ENCODE measurements at regions not wholly inside any gene's neighbourhood (a gene's known extent, or its start where the extent isn't known, plus 50 kb on each side); places are given as distances from the start of the nearest gene placed in this dataset.
"Not testable (repeated sequence)": the region's sequence is repeated elsewhere in the genome, so short reads cannot be mapped to it uniquely, and the experiment has no call there.

DNA sequence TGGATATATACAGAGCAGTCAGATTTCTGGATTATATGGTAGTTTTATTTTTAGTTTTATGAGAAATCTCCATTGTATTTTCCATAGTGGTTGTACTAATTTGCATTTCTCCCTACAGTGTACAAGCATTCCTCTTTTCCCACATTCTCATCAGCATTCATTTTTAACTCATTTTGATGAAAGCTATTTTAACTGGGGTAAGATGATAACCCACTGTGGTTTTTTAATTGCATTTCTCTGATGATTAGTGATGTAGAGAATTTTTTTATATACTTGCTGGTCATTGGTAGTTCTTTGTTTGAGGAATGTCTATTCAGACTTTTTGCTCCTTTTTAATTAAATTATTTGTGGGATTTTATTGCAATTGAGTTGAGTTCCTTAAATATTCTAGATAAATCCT lies 903.6 kb downstream of the DIPK2A start:
- H3K27ac ChIP-seq = no peak overlapping the region
- TF ChIP-seq ZFX (IDR thresholded peaks at IDR 0.05; ENCODE audit: borderline replicate concordance) (no peak), CTCF (IDR thresholded peaks at IDR 0.05) (no peak)

DNA sequence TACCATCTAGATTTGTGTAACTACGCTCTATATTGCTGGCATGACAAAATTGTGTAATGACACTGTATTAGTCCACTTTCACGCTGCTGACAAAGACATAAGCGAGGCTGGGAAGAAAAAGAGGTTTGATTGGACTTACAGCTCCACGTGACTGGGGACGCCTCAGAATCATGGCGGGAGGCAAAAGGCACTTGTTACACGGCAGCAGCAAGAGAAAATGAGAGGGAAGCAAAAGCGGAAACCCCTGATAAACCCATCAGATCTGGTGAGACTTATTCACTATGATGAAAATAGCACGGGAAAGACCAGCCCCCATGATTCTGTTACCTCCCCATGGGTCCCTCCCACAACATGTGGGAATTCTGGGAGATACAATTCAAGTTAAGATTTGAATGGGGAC lies 905.7 kb downstream of the DIPK2A start:
- no peak overlapping the region for H3K27ac ChIP-seq
- TF ChIP-seq CTCF (IDR thresholded peaks at IDR 0.05) (no peak), ZFX (IDR thresholded peaks at IDR 0.05; ENCODE audit: borderline replicate concordance) (no peak)

DNA sequence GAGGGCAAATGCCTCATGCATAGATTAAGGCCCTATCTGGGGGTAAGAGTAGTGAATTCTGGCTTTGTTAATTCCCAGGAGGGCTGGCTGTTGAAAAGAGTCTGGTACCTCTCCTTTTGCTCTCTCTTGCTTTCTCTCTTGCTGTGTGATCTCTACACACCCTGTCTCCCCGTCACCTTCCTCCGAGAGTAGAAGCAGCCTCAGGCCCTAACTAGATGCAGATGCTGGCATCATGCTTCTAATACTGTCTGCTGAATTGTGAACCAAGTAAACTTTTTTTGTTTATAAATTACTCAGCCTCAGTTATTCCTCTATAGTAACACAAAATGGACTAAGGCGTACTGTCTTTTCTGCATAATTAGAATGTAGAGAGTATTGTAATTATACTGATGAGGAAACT lies 908.1 kb downstream of the DIPK2A start:
- no peak overlapping the region for H3K27ac ChIP-seq
- TF ChIP-seq ZFX (IDR thresholded peaks at IDR 0.05; ENCODE audit: borderline replicate concordance) = no peak
- no peak for TF ChIP-seq CTCF (IDR thresholded peaks at IDR 0.05)

GRCh38 chr3:144893980-144894379 lies 922.4 kb downstream of the DIPK2A start:
- TF ChIP-seq CTCF (IDR thresholded peaks at IDR 0.05) (no peak), ZFX (IDR thresholded peaks at IDR 0.05; ENCODE audit: borderline replicate concordance) (no peak)
- no peak overlapping the region for H3K27ac ChIP-seq

DNA sequence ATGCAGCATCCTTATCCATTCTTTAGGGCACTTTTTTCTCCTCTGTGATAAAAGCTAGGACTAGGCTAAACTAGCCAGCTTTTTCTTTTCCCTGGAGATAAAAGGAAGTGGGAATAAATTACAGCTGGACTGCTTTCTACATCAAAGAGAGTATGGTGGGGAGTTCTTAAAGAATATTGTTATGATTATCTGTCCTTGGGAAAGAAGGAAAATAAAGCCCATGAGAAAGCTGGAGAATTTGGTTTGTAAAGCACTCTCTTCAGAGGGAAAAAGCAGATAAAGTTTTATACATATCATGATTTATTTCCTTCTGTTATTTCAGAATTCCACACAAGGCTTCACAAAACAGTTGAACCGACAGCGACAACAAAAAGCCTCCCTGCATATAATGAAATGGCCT lies 923.0 kb downstream of the DIPK2A start:
- H3K27ac ChIP-seq = no peak overlapping the region
- TF ChIP-seq CTCF (IDR thresholded peaks at IDR 0.05) = no peak
- TF ChIP-seq ZFX (IDR thresholded peaks at IDR 0.05; ENCODE audit: borderline replicate concordance) = no peak

DNA sequence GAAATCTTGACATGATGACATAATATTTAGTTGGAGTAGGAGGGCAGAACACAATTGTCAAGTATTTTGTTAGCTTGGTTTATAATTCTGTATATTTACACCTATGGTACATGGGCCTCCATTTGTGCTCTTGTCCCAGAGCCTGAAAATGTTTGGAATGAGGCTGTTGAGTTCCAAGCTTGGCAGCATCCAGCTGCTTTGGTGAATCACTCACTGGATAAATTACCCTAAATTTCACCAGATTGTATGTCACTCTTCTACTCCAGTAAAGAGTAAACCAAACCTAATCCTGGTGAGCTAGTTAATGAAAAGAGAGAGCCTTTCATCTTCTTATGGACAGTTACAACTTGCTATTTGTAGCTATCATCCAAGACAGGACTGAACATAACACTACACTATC lies 928.7 kb downstream of the DIPK2A start:
- no peak overlapping the region for H3K27ac ChIP-seq
- no peak for TF ChIP-seq ZFX (IDR thresholded peaks at IDR 0.05; ENCODE audit: borderline replicate concordance)
- no peak for TF ChIP-seq CTCF (IDR thresholded peaks at IDR 0.05)

- not testable (repeated sequence) for H3K27ac ChIP-seq
Observed at GRCh38 chr3:144907581-144907980, 936.0 kb downstream of the DIPK2A start.

DNA sequence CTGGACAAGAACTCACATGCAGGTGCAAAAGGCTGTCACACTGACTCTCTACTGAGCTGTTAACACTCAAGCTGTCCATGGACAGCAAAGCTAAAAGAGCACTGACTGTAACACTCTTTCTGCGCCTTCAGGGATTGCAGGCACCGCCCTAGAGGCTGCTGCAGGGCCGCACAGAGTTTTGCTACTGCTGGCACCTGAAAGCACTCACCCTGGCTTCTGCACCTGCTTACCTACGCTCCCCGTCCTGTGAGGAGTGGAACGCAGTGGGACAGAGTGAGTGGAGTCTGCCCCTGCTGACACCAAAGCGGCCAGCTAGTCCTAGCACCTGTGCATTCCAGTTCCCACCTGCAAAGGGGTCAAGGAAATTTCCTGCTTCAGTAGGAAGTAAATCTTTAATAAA lies 941.3 kb downstream of the DIPK2A start:
- no peak overlapping the region for H3K27ac ChIP-seq
- TF ChIP-seq CTCF (IDR thresholded peaks at IDR 0.05) = no peak
- TF ChIP-seq ZFX (IDR thresholded peaks at IDR 0.05; ENCODE audit: borderline replicate concordance) = no peak

All from 22Rv1 (cell line).